Parathyroid adenoma (tissue), 2 donors: ENCODE measurements at regions not wholly inside any gene's neighbourhood (a gene's known extent, or its start where the extent isn't known, plus 50 kb on each side); places are given as distances from the start of the nearest gene placed in this dataset.

Experiments
- H2AFZ ChIP-seq: fragments of 300-600 bp; sonication (generic); one replicate; pipeline ENCODE4 v1.7.0; 2017; ENCODE audit warnings: antibody characterized with exemption, mild to moderate bottlenecking
- H3K27ac ChIP-seq: fragments of 300-600 bp; sonication (generic); one replicate; pipeline ENCODE4 v1.7.0; 2017
- H3K27me3 ChIP-seq: fragments of 300-600 bp; sonication (generic); one replicate; pipeline ENCODE4 v1.7.0; 2017; ENCODE audit warnings: low read length; ENCODE audit not compliant: control insufficient read depth, insufficient read depth
- H3K36me3 ChIP-seq: fragments of 300-600 bp; sonication (generic); one replicate; pipeline ENCODE4 v1.7.0; 2017; ENCODE audit warnings: low read length; ENCODE audit not compliant: control insufficient read depth, insufficient read depth
- H3K4me1 ChIP-seq: fragments of 300-600 bp; sonication (generic); one replicate; pipeline ENCODE4 v1.7.0; 2017; ENCODE audit warnings: control low read depth
- H3K4me2 ChIP-seq: fragments of 300-600 bp; sonication (generic); one replicate; pipeline ENCODE4 v1.7.0; 2017; ENCODE audit warnings: low read length
- H3K4me3 ChIP-seq: fragments of 300-600 bp; sonication (generic); one replicate; pipeline ENCODE4 v1.7.0; 2017; ENCODE audit warnings: low read depth, low read length
- H3K79me2 ChIP-seq: fragments of 300-600 bp; sonication (generic); one replicate; pipeline ENCODE4 v1.7.0; 2017; ENCODE audit warnings: control low read depth
- H3K9ac ChIP-seq: fragments of 300-600 bp; sonication (generic); one replicate; pipeline ENCODE4 v1.7.0; 2017; ENCODE audit warnings: mild to moderate bottlenecking
- H3K9me3 ChIP-seq: fragments of 300-600 bp; sonication (generic); one replicate; pipeline ENCODE4 v1.7.0; 2017; ENCODE audit warnings: low read length; ENCODE audit not compliant: control insufficient read depth
- CTCF ChIP-seq: fragments of 300-600 bp; sonication (generic); IDR thresholded peaks from one replicate; pipeline ENCODE4 v1.7.0; 2017; ENCODE audit warnings: antibody characterized with exemption, mild to moderate bottlenecking
- donor health status: primary hyperparathyroidism.

DNA sequence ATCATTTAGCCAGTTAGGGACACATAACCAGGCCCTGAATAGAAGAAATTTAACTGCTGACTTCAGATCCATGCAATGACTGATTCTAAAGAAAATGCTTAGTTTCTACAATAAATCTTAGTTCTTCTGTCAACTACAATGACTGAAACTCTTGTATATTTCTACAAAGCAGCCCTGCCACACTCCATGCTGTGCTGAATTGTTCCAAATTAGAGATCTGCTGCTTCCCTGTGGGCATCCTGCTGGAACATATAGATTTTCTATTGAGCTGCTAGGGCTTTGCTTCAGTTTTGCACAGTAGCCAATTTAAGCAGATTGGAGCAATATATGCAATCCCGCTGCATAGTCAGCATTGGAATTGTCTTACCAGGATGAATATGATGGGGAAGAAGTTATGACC lies 312.8 kb upstream of the SMIM31 start:
- Histone ChIP-seq H3K4me1 (no peaks in the 10 kb centered on the region), H3K9me3 (no peaks in the 10 kb centered on the region), H3K4me3 (no peak overlapping the region), H2AFZ (no peak overlapping the region), H3K27me3 (no peaks in the 10 kb centered on the region), H3K79me2 (no peaks in the 10 kb centered on the region), H3K9ac (no peak overlapping the region), H3K36me3 (no peaks in the 10 kb centered on the region), H3K27ac (no peak overlapping the region), H3K4me2 (no peak overlapping the region)
- no peak for TF ChIP-seq CTCF

DNA sequence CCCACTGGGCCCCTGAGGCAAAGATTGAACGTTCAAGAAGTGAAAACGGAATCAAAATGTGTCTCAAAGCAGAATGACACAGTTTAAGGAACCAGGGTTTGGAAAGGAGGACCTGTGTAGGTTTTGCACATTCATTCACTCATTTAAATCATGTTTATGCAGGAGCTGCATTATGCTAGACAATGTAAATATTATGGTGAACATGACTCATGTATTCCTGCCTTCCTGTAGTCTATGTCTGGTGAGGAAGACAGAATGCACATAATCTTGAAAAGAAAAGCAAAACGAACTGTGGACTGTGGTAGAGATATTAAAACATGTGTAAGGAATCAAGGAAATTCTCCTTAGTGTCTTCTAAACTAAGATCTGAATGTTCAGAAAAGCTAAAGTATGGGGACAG lies 311.8 kb upstream of the SMIM31 start:
- no peak overlapping the region for H3K4me2 ChIP-seq
- H3K27me3 ChIP-seq: no peaks in the 10 kb centered on the region
- H3K9ac ChIP-seq: no peak overlapping the region
- no peaks in the 10 kb centered on the region for H3K4me1 ChIP-seq
- H3K79me2 ChIP-seq: no peaks in the 10 kb centered on the region
- TF ChIP-seq CTCF: no peak
- H3K36me3 ChIP-seq: no peaks in the 10 kb centered on the region
- H3K4me3 ChIP-seq: no peak overlapping the region
- H3K9me3 ChIP-seq: no peaks in the 10 kb centered on the region
- no peak overlapping the region for H2AFZ ChIP-seq
- no peak overlapping the region for H3K27ac ChIP-seq

- no peaks in the 10 kb centered on the region for H3K9me3 ChIP-seq
- H2AFZ ChIP-seq: no peak overlapping the region
- H3K27me3 ChIP-seq: no peaks in the 10 kb centered on the region
- no peak overlapping the region for H3K9ac ChIP-seq
- H3K4me2 ChIP-seq: no peak overlapping the region
- H3K79me2 ChIP-seq: no peaks in the 10 kb centered on the region
- H3K36me3 ChIP-seq: no peaks in the 10 kb centered on the region
- no peak overlapping the region for H3K4me3 ChIP-seq
- no peak for TF ChIP-seq CTCF
- no peaks in the 10 kb centered on the region for H3K4me1 ChIP-seq
- no peak overlapping the region for H3K27ac ChIP-seq
Observed at GRCh38 chr4:164446516-164446915, 307.4 kb upstream of the SMIM31 start.

GRCh38 chr4:164461901-164462300 lies 292.0 kb upstream of the SMIM31 start:
- no peak overlapping the region for H3K9ac ChIP-seq
- TF ChIP-seq CTCF: no peak
- no peaks in the 10 kb centered on the region for H3K36me3 ChIP-seq
- H2AFZ ChIP-seq: no peak overlapping the region
- no peaks in the 10 kb centered on the region for H3K4me1 ChIP-seq
- H3K4me2 ChIP-seq: no peak overlapping the region
- H3K27me3 ChIP-seq: no peaks in the 10 kb centered on the region
- no peaks in the 10 kb centered on the region for H3K79me2 ChIP-seq
- H3K9me3 ChIP-seq: no peaks in the 10 kb centered on the region
- no peak overlapping the region for H3K27ac ChIP-seq
- no peak overlapping the region for H3K4me3 ChIP-seq

DNA sequence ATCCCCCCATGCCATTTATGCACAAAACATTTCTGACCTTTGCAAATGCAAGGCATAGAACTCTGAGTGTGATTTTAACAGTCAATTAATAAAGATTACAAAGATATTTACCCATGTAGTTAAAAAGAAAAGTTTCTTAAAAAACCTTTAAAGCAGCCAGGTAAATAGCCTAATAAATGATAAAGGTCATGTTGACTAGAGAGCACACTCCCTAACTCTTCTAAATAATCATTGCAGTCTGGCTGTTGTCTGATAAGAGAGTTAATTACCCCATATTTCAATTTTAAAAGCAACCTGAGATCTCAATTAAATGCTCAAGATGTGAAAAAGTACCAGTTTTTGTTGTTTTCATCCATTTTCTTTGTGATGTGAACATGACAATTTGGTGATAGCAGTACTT lies 291.5 kb upstream of the SMIM31 start:
- no peak for TF ChIP-seq CTCF
- H3K9ac ChIP-seq: no peak overlapping the region

More for the DNA sequence above, 291.5 kb upstream of the SMIM31 start:
- H3K27ac ChIP-seq: no peak overlapping the region
- no peaks in the 10 kb centered on the region for H3K9me3 ChIP-seq
- H3K4me1 ChIP-seq: no peaks in the 10 kb centered on the region
- no peaks in the 10 kb centered on the region for H3K79me2 ChIP-seq
- H2AFZ ChIP-seq: no peak overlapping the region
- H3K27me3 ChIP-seq: no peaks in the 10 kb centered on the region
- H3K4me3 ChIP-seq: no peak overlapping the region
- H3K36me3 ChIP-seq: no peaks in the 10 kb centered on the region
- H3K4me2 ChIP-seq: no peak overlapping the region
